K562 (cell line): ENCODE measurements at regions not wholly inside any gene's neighbourhood (a gene's known extent, or its start where the extent isn't known, plus 50 kb on each side); places are given as distances from the start of the nearest gene placed in this dataset.

Source experiments
- ATAC-seq: fragments of 200-7000 bp; cut with Tn5 transposase; 3 replicates; pipeline ENCODE4 v1.9.1; 2020; ENCODE audit warnings: moderate library complexity
- BruUV-seq: library from RNA; stranded (reverse); fragments of 400-500 nt; replicated peaks from 2 replicates; lab custom pipeline; 2021; lab: Mats Ljungman, UMichigan
- CTCF ChIA-PET: fragments of 300-600 bp; formaldehyde crosslinking; extraction: SDS; loops from one replicate; lab custom pipeline; 2021; ENCODE audit warnings: low intra/inter-chr PET ratio; lab: Yijun Ruan, JAX
- POLR2A ChIA-PET: fragments of 300-600, 350-650 bp; sonication (Branson Sonifier 250); formaldehyde crosslinking; extraction: SDS; loops from one replicate; lab custom pipeline; 2021; ENCODE audit warnings: antibody characterized with exemption, inconsistent platforms; lab: Yijun Ruan, JAX
- DNase-seq, 4 experiments: peaks; one replicate each; pipeline versions ENCODE4 v3.0.0 to v3.0.0-alpha.2; 2011 to 2018; ENCODE audit warnings: low spot score in 3 of 4, mixed read lengths in 3 of 4; ENCODE audit errors: extremely low read depth in 1 of 4
- FAIRE-seq: peaks from 2 replicates; lab custom pipeline; 2011; peaks lifted over from hg19 to GRCh38; lab: Jason Lieb, UNC
- H2AFZ ChIP-seq: 2 replicates; pipeline ENCODE4 v1.6.0; 2011; ENCODE audit warnings: low read depth, low read length, control low read depth, inconsistent platforms
- H3K27ac ChIP-seq: fragments of 200-600 bp; 3 replicates; pipeline ENCODE4 v1.8.0; 2011; ENCODE audit warnings: low read depth, mild to moderate bottlenecking, control low read depth, inconsistent platforms, low read length, moderate library complexity, mixed read lengths; ENCODE audit errors: extremely low read depth
- H3K27me3 ChIP-seq, 2 experiments: fragments of 300-600 bp in 1 of 2; 2 replicates in 1 of 2; 3 replicates in 1 of 2; pipeline versions ENCODE4 v1.6.0 to v1.8.0; 2011; ENCODE audit warnings: inconsistent platforms in 2 of 2, low read length in 2 of 2, mild to moderate bottlenecking in 1 of 2, mixed read lengths in 1 of 2, moderate library complexity in 1 of 2; ENCODE audit not compliant: control insufficient read depth in 2 of 2, insufficient read depth in 2 of 2
- H3K36me3 ChIP-seq: fragments of 300-600 bp; 3 replicates; pipeline ENCODE4 v1.8.0; 2011; ENCODE audit warnings: mild to moderate bottlenecking, low read length, inconsistent platforms; ENCODE audit not compliant: control insufficient read depth, insufficient read depth
- H3K4me1 ChIP-seq, 2 experiments: fragments of 200-600 bp in 1 of 2; replicated peaks in 1 of 2; 2 replicates in 1 of 2; 3 replicates in 1 of 2; pipeline versions ENCODE4 v1.5.1 to v1.8.0; 2011; ENCODE audit warnings: inconsistent platforms in 2 of 2, low read length in 2 of 2, mild to moderate bottlenecking in 1 of 2, mixed read lengths in 1 of 2, moderate library complexity in 1 of 2; ENCODE audit not compliant: control insufficient read depth in 2 of 2, insufficient read depth in 2 of 2
- H3K4me2 ChIP-seq: 2 replicates; pipeline ENCODE4 v1.6.1; 2011; ENCODE audit warnings: low read length, control low read depth, inconsistent platforms, mixed read lengths; ENCODE audit not compliant: insufficient read depth
- H3K4me3 ChIP-seq: fragments of 200-600 bp; sonication (generic), shearing (Covaris generic); 2 replicates; pipeline ENCODE4 v1.5.1; 2016; ENCODE audit warnings: control low read depth, inconsistent platforms
- H3K79me2 ChIP-seq: fragments of 200-600 bp; 3 replicates; pipeline ENCODE4 v1.8.0; 2011; ENCODE audit warnings: low read length, inconsistent platforms; ENCODE audit not compliant: control insufficient read depth, insufficient read depth
- H3K9ac ChIP-seq, 2 experiments: 2 replicates each; pipeline versions ENCODE4 v1.6.0 to v1.6.1; 2011; ENCODE audit warnings: low read depth in 2 of 2, low read length in 2 of 2, control low read depth in 1 of 2, inconsistent platforms in 1 of 2, mild to moderate bottlenecking in 1 of 2, mixed read lengths in 1 of 2; ENCODE audit not compliant: insufficient read depth in 1 of 2
- H3K9me1 ChIP-seq: one replicate; pipeline ENCODE4 v1.6.0; 2011; ENCODE audit warnings: inconsistent platforms, mild to moderate bottlenecking, low read length, moderate library complexity; ENCODE audit not compliant: control insufficient read depth, insufficient read depth
- H3K9me3 ChIP-seq: replicated peaks from 2 replicates; pipeline ENCODE4 v1.5.1; 2011; ENCODE audit warnings: low read depth, low read length, inconsistent platforms; ENCODE audit not compliant: control insufficient read depth, insufficient read depth
- H4K20me1 ChIP-seq: replicated peaks from 2 replicates; pipeline ENCODE4 v1.6.1; 2011; ENCODE audit warnings: low read length, inconsistent platforms, mixed read lengths; ENCODE audit not compliant: control insufficient read depth, insufficient read depth
- MEIS2 ChIP-seq: fragments of 450-650 bp; IDR thresholded peaks from 2 replicates; pipeline ENCODE4 v1.6.1; 2014; ENCODE audit warnings: mild to moderate bottlenecking; ENCODE audit not compliant: partially characterized antibody
- RNF2 ChIP-seq: sonication (generic); IDR thresholded peaks from 2 replicates; pipeline ENCODE4 v1.6.1; 2016
- SPI1 ChIP-seq: IDR thresholded peaks from 2 replicates; pipeline ENCODE4 v1.6.1; 2011; ENCODE audit warnings: low read depth, low read length, control low read depth, borderline replicate concordance
- ZNF766 ChIP-seq: fragments of 200-800 bp; sonication (Bioruptor generic); conservative IDR thresholded peaks from 2 replicates; pipeline ENCODE4 v1.6.1; 2016; ENCODE audit warnings: missing genetic modification characterization, missing compliant biosample characterization
- WGBS: fragments of 100-300 bp; shearing (Covaris generic); methylation state at CpG from one replicate; pipeline ENCODE4 v1.1.6; 2016; ENCODE audit warnings: low coverage, mixed read lengths; ENCODE audit not compliant: insufficient coverage; ENCODE audit errors: missing lambda C conversion rate; 5-methylcytosine and 5-hydroxymethylcytosine counted together
- in situ Hi-C: fragments of 300-500 bp; cut with MboI; formaldehyde crosslinking; loops from 4 replicates; pipeline ENCODE4 v1.15.0; 2018; ENCODE audit warnings: inconsistent platforms, mixed read lengths
- intact Hi-C: fragments of 100-400 bp; cut with micrococcal nuclease; formaldehyde crosslinking; loops from 2 replicates; pipeline ENCODE4 v1.14.2; 2022
- TF ChIP-seq, protein P1 (sequence below): fragments of 450-650 bp; IDR thresholded peaks from 2 replicates; pipeline ENCODE4 v1.6.1; 2016
- TF ChIP-seq, protein P2 (sequence below), 2 experiments: IDR thresholded peaks in 1 of 2; conservative IDR thresholded peaks in 1 of 2; 2 replicates each; pipeline ENCODE4 v1.6.1; 2016; ENCODE audit warnings: low read depth in 2 of 2, mild to moderate bottlenecking in 1 of 2, missing compliant biosample characterization in 1 of 2, missing genetic modification characterization in 1 of 2, moderate library complexity in 1 of 2

DNA sequence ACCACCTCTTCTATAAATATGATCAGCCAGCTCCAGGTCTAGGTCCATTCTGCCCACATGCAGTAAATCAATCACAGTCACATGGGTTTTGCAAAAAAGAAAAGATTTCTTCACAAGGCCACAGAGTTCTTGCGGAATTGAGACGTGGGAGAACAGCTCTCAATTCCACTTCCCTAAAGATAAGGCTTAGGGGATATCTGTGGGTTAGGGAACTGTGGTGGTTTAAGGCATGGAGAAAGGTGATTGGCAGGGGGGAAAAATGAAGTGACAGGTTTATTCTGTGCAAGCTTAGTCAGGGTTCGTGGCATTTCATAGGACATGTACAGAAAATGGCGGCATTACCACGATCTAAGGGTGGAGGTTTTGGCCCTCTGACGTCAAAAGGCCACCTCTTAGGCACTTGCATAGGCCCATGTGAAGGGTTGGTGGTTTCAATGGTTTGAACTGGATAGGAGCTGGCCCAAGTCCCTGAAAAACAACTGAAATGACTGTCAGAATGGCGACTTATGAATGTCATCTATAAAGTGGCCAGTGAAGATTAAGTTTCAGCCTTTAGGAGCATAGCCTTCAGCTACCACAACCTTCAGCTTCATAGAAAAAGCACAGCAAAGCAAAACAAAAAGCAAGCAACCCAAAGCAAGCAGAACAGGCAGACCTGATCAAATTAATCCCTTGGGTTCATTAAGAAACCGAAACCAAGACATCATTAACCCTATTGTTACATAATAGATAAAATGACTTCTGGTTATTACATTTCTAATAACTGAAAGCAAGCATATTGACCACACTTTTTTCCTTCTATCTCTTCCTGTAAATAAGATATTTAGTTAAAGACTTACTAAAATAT, 289.8 kb upstream of the SFRP2 start:
- no peak overlapping the region for H3K27ac ChIP-seq
- H2AFZ ChIP-seq = no peak overlapping the region
- H3K79me2 ChIP-seq = no peaks in the 10 kb centered on the region
- CTCF ChIA-PET = no interaction called here
- no peaks in the 10 kb centered on the region for H3K27me3 ChIP-seq
- no peaks in the 10 kb centered on the region for H4K20me1 ChIP-seq
- no peak for FAIRE-seq
- in situ Hi-C loops = no loop called here
- TF ChIP-seq, protein P1, sequence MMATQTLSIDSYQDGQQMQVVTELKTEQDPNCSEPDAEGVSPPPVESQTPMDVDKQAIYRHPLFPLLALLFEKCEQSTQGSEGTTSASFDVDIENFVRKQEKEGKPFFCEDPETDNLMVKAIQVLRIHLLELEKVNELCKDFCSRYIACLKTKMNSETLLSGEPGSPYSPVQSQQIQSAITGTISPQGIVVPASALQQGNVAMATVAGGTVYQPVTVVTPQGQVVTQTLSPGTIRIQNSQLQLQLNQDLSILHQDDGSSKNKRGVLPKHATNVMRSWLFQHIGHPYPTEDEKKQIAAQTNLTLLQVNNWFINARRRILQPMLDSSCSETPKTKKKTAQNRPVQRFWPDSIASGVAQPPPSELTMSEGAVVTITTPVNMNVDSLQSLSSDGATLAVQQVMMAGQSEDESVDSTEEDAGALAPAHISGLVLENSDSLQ = peak; percentile 81
- TF ChIP-seq, protein P2, sequence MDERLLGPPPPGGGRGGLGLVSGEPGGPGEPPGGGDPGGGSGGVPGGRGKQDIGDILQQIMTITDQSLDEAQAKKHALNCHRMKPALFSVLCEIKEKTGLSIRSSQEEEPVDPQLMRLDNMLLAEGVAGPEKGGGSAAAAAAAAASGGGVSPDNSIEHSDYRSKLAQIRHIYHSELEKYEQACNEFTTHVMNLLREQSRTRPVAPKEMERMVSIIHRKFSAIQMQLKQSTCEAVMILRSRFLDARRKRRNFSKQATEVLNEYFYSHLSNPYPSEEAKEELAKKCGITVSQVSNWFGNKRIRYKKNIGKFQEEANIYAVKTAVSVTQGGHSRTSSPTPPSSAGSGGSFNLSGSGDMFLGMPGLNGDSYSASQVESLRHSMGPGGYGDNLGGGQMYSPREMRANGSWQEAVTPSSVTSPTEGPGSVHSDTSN (CRISPR knock-in tag; IDR thresholded peaks at IDR 0.05; ENCODE audit: low read depth) = no peak
- TF ChIP-seq, protein P2 (tag; conservative IDR thresholded peaks at IDR 0.05; ENCODE audit: low read depth) = peak; percentile 44; the same call in 1 of the 2 replicates
- TF ChIP-seq SPI1 (peak; percentile 65; the same call in 1 of the 2 replicates), ZNF766 (CRISPR knock-in tag) (peak; percentile 63; the same call in 1 of the 2 replicates), MEIS2 (peak; percentile 51), RNF2 (no peak)
- TF ChIP-seq, all 486 proteins: peak for 5
- Histone ChIP-seq H3K4me2 (no peak overlapping the region), H3K9ac (no peak overlapping the region), H3K9me1 (no peaks in the 10 kb centered on the region), H3K4me1 (no peaks in the 10 kb centered on the region), H3K36me3 (no peaks in the 10 kb centered on the region), H3K9me3 (no peaks in the 10 kb centered on the region), H3K4me3 (no peak overlapping the region)
- intact Hi-C loops = no loop called here
- DNase-seq = no peak
- no TSS peak for BruUV-seq
- ATAC-seq = no peak; the same call in 2 of the 3 replicates
- WGBS = 2% methylated on average over 8 of the region's 8 CpGs
- POLR2A ChIA-PET = no interaction called here
